IPS-18c (cell line): ENCODE measurements at regions not wholly inside any gene's neighbourhood (a gene's known extent, or its start where the extent isn't known, plus 50 kb on each side); places are given as distances from the start of the nearest gene placed in this dataset.

Experiments used
- H3K4me3 ChIP-seq: 2 replicates; pipeline ENCODE4 v1.7.0; 2013; ENCODE audit warnings: low read depth, mild to moderate bottlenecking, low read length, moderate library complexity; ENCODE audit not compliant: insufficient read depth
- H3K9me3 ChIP-seq: one replicate; pipeline ENCODE4 v1.6.1; 2013; ENCODE audit warnings: mild to moderate bottlenecking, low read length, moderate library complexity; ENCODE audit not compliant: control insufficient read depth, insufficient read depth

- H3K9me3 ChIP-seq, result no peaks in the 10 kb centered on the region
- H3K4me3 ChIP-seq, result no peak overlapping the region
These were observed 808.0 kb upstream of the PRR20A start for GRCh38 chr13:56332671-56333070.

- Histone ChIP-seq H3K9me3 (no peaks in the 10 kb centered on the region), H3K4me3 (no peak overlapping the region)
These were observed 804.9 kb upstream of the PRR20A start for GRCh38 chr13:56335775-56336174.

GRCh38 chr13:56338421-56338820, 802.3 kb upstream of the PRR20A start:
- H3K4me3 ChIP-seq, result no peak overlapping the region
- H3K9me3 ChIP-seq, result peaks cover 3% of the 10 kb centered on the region

- Histone ChIP-seq H3K4me3 (no peak overlapping the region), H3K9me3 (peaks cover 1% of the 10 kb centered on the region)
These were observed 793.7 kb upstream of the PRR20A start for GRCh38 chr13:56347014-56347413.

- no peaks in the 10 kb centered on the region for H3K9me3 ChIP-seq
- no peak overlapping the region for H3K4me3 ChIP-seq
These were observed 790.9 kb upstream of the PRR20A start for GRCh38 chr13:56349866-56350265.

GRCh38 chr13:56351041-56351440, 789.7 kb upstream of the PRR20A start:
- H3K9me3 ChIP-seq, result no peaks in the 10 kb centered on the region

GRCh38 chr13:56352361-56352760, 788.4 kb upstream of the PRR20A start:
- no peak overlapping the region for H3K4me3 ChIP-seq
- no peaks in the 10 kb centered on the region for H3K9me3 ChIP-seq

More at GRCh38 chr13:56351041-56351440, 789.7 kb upstream of the PRR20A start:
- H3K4me3 ChIP-seq, result no peak overlapping the region

- Histone ChIP-seq H3K4me3 (no peak overlapping the region), H3K9me3 (no peaks in the 10 kb centered on the region)
These were observed 787.8 kb upstream of the PRR20A start for GRCh38 chr13:56352901-56353300.

- Histone ChIP-seq H3K9me3 (no peaks in the 10 kb centered on the region), H3K4me3 (no peak overlapping the region)
These were observed 784.0 kb upstream of the PRR20A start for GRCh38 chr13:56356690-56357089.

- Histone ChIP-seq H3K4me3 (no peak overlapping the region), H3K9me3 (no peaks in the 10 kb centered on the region)
These were observed 762.2 kb upstream of the PRR20A start for GRCh38 chr13:56378566-56378965.

GRCh38 chr13:56393549-56393948, 747.2 kb upstream of the PRR20A start:
- Histone ChIP-seq H3K4me3 (no peak overlapping the region), H3K9me3 (no peaks in the 10 kb centered on the region)

GRCh38 chr13:56396318-56396717, 744.4 kb upstream of the PRR20A start:
- Histone ChIP-seq H3K9me3 (no peaks in the 10 kb centered on the region), H3K4me3 (no peak overlapping the region)

GRCh38 chr13:56400774-56401173, 739.9 kb upstream of the PRR20A start:
- Histone ChIP-seq H3K9me3 (no peaks in the 10 kb centered on the region), H3K4me3 (no peak overlapping the region)

- no peak overlapping the region for H3K4me3 ChIP-seq
- no peaks in the 10 kb centered on the region for H3K9me3 ChIP-seq
These were observed 727.9 kb upstream of the PRR20A start for GRCh38 chr13:56412856-56413255.

- no peaks in the 10 kb centered on the region for H3K9me3 ChIP-seq
- H3K4me3 ChIP-seq, result no peak overlapping the region
These were observed 716.5 kb upstream of the PRR20A start for GRCh38 chr13:56424246-56424645.

- no peaks in the 10 kb centered on the region for H3K9me3 ChIP-seq
These were observed 683.1 kb upstream of the PRR20A start for GRCh38 chr13:56457535-56458190.

GRCh38 chr13:56459286-56459685, 681.4 kb upstream of the PRR20A start:
- Histone ChIP-seq H3K4me3 (no peak overlapping the region), H3K9me3 (no peaks in the 10 kb centered on the region)

More at GRCh38 chr13:56457535-56458190, 683.1 kb upstream of the PRR20A start:
- no peak overlapping the region for H3K4me3 ChIP-seq

- H3K9me3 ChIP-seq, result no peaks in the 10 kb centered on the region
- no peak overlapping the region for H3K4me3 ChIP-seq
These were observed 639.0 kb upstream of the PRR20A start for GRCh38 chr13:56501750-56502149.

- Histone ChIP-seq H3K9me3 (no peaks in the 10 kb centered on the region), H3K4me3 (no peak overlapping the region)
These were observed 629.9 kb upstream of the PRR20A start for GRCh38 chr13:56510836-56511235.
